KMS-11 (cell line): ENCODE measurements at regions not wholly inside any gene's neighbourhood (a gene's known extent, or its start where the extent isn't known, plus 50 kb on each side); places are given as distances from the start of the nearest gene placed in this dataset.
A peak's percentile ranks its signal among the peaks of the same experiment; 100 is the strongest.

Experiments
- H2AFZ ChIP-seq: fragments of 200-600 bp; sonication (generic); 2 replicates; pipeline ENCODE4 v1.6.1; 2016; ENCODE audit warnings: antibody characterized with exemption, mixed run types, low read depth
- H3K27ac ChIP-seq: fragments of 200-600 bp; sonication (generic); 2 replicates; pipeline ENCODE4 v1.6.1; 2016; ENCODE audit warnings: mild to moderate bottlenecking, mixed run types
- H3K27me3 ChIP-seq: fragments of 200-600 bp; sonication (generic); 2 replicates; pipeline ENCODE4 v1.6.1; 2017; ENCODE audit warnings: mild to moderate bottlenecking, low read depth, mixed run types, moderate library complexity; ENCODE audit not compliant: insufficient read depth
- H3K36me3 ChIP-seq: fragments of 200-600 bp; sonication (generic); 2 replicates; pipeline ENCODE4 v1.6.1; 2017; ENCODE audit warnings: mild to moderate bottlenecking, mixed run types; ENCODE audit not compliant: insufficient read depth
- H3K4me1 ChIP-seq: fragments of 200-600 bp; sonication (generic); 2 replicates; pipeline ENCODE4 v1.6.1; 2016; ENCODE audit warnings: mild to moderate bottlenecking, low read depth, mixed run types; ENCODE audit not compliant: poor library complexity, severe bottlenecking
- H3K4me2 ChIP-seq: fragments of 200-600 bp; sonication (generic); 2 replicates; pipeline ENCODE4 v1.7.0; 2016; ENCODE audit warnings: mild to moderate bottlenecking, mixed run types
- H3K4me3 ChIP-seq: fragments of 200-600 bp; sonication (generic); IDR thresholded peaks from 2 replicates; pipeline ENCODE4 v1.6.1; 2017; ENCODE audit warnings: low read depth, low read length, mixed read lengths; ENCODE audit not compliant: insufficient read depth
- H3K79me2 ChIP-seq: fragments of 200-600 bp; sonication (generic); 2 replicates; pipeline ENCODE4 v1.6.1; 2016; ENCODE audit warnings: low read depth, mixed run types; ENCODE audit not compliant: insufficient read depth
- H3K9ac ChIP-seq: fragments of 200-600 bp; sonication (generic); 2 replicates; pipeline ENCODE4 v1.6.1; 2016; ENCODE audit warnings: mild to moderate bottlenecking, mixed run types
- H4K20me1 ChIP-seq: fragments of 200-600 bp; sonication (generic); 2 replicates; pipeline ENCODE4 v1.6.1; 2016; ENCODE audit warnings: mild to moderate bottlenecking, mixed run types; ENCODE audit not compliant: insufficient read depth
- CTCF ChIP-seq: fragments of 200-600 bp; sonication (generic); conservative IDR thresholded peaks from 2 replicates; pipeline ENCODE4 v1.6.1; 2017; ENCODE audit warnings: low read depth, mild to moderate bottlenecking, antibody characterized with exemption, low read length, moderate library complexity, mixed read lengths

- no peak overlapping the region for H3K4me3 ChIP-seq
- no peaks in the 10 kb centered on the region for H4K20me1 ChIP-seq
- no peaks in the 10 kb centered on the region for H3K36me3 ChIP-seq
- no peak for TF ChIP-seq CTCF
- no peaks in the 10 kb centered on the region for H3K27me3 ChIP-seq
- H2AFZ ChIP-seq = no peak overlapping the region
- no peaks in the 10 kb centered on the region for H3K79me2 ChIP-seq
- no peak overlapping the region for H3K27ac ChIP-seq
- H3K4me2 ChIP-seq = no peak overlapping the region
- H3K4me1 ChIP-seq = peaks cover 3% of the 10 kb centered on the region
- no peak overlapping the region for H3K9ac ChIP-seq
These were observed 101.9 kb upstream of the PRSS58 start for GRCh38 chr7:142359694-142360279.

GRCh38 chr7:142357953-142358520, 100.2 kb upstream of the PRSS58 start:
- Histone ChIP-seq H3K79me2 (no peaks in the 10 kb centered on the region), H2AFZ (peak overlapping the region; percentile 38), H3K27ac (no peak overlapping the region), H3K9ac (no peak overlapping the region), H3K27me3 (no peaks in the 10 kb centered on the region), H3K4me1 (peaks cover 3% of the 10 kb centered on the region), H4K20me1 (no peaks in the 10 kb centered on the region), H3K36me3 (no peaks in the 10 kb centered on the region), H3K4me2 (0 out of 2 replicates have a peak overlapping the region, but pooled peaks have one; percentile 2), H3K4me3 (no peak overlapping the region)
- TF ChIP-seq CTCF = peak; percentile 98

GRCh38 chr7:142356166-142356565, 98.3 kb upstream of the PRSS58 start:
- Histone ChIP-seq H3K4me1 (peaks cover 3% of the 10 kb centered on the region), H3K4me3 (no peak overlapping the region), H3K36me3 (no peaks in the 10 kb centered on the region), H3K79me2 (no peaks in the 10 kb centered on the region), H3K27ac (no peak overlapping the region), H4K20me1 (no peaks in the 10 kb centered on the region), H3K4me2 (no peak overlapping the region), H3K27me3 (no peaks in the 10 kb centered on the region), H2AFZ (no peak overlapping the region), H3K9ac (no peak overlapping the region)
- no peak for TF ChIP-seq CTCF

DNA sequence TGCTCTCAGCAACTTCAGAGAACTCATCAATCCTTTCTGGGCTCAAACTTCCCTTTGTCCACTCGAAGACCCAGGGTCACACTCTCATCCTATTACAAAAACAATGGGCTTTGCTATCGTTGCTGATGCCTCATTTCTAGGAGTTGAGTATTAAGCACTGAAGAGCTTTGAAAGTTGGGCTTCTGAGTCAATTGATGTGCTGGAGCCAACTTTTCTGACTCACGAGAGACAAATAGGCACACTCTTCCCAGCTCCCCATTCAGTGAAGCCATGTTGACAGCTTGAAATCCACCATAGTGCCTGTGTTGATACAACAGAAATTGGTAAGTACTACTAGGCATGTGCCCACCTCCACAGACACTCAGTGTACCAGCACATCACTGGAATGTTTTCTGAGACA, 97.5 kb upstream of the PRSS58 start:
- H3K4me3 ChIP-seq = no peak overlapping the region
- no peak overlapping the region for H2AFZ ChIP-seq
- no peak for TF ChIP-seq CTCF
- H3K79me2 ChIP-seq = no peaks in the 10 kb centered on the region
- no peaks in the 10 kb centered on the region for H3K27me3 ChIP-seq
- no peak overlapping the region for H3K9ac ChIP-seq
- H3K4me1 ChIP-seq = peaks cover 3% of the 10 kb centered on the region
- H3K36me3 ChIP-seq = no peaks in the 10 kb centered on the region
- H3K27ac ChIP-seq = no peak overlapping the region
- no peaks in the 10 kb centered on the region for H4K20me1 ChIP-seq
- no peak overlapping the region for H3K4me2 ChIP-seq
